Common myeloid progenitor, CD34-positive (primary cell): ENCODE measurements at regions not wholly inside any gene's neighbourhood (a gene's known extent, or its start where the extent isn't known, plus 50 kb on each side); places are given as distances from the start of the nearest gene placed in this dataset.
A peak's percentile ranks its signal among the peaks of the same experiment; 100 is the strongest.

ENCODE experiments used
- CTCF ChIA-PET: fragments of 350-600 bp; sonication (Branson Sonifier 250); formaldehyde crosslinking; loops from one replicate; lab custom pipeline; 2021; ENCODE audit warnings: antibody characterized with exemption; lab: Charles Lee
- POLR2A ChIA-PET: fragments of 350-600 bp; sonication (Branson Sonifier 250); formaldehyde crosslinking; loops from one replicate; lab custom pipeline; 2021; ENCODE audit warnings: antibody characterized with exemption; lab: Charles Lee
- DNase-seq, 3 donors: peaks; one replicate each; pipeline versions ENCODE4 v3.0.0 to v3.0.0-alpha.2; 2013
- H3K27ac ChIP-seq, 2 experiments: 1 replicate in 1 of 2; 2 replicates in 1 of 2; pipeline ENCODE4 v1.7.0; 2013; ENCODE audit warnings: inconsistent platforms in 2 of 2, low read length in 2 of 2, mild to moderate bottlenecking in 2 of 2, low read depth in 1 of 2, moderate library complexity in 1 of 2; ENCODE audit not compliant: severe bottlenecking in 2 of 2, insufficient read depth in 1 of 2, poor library complexity in 1 of 2
- H3K27me3 ChIP-seq, 5 experiments: replicated peaks in 2 of 5; 1 replicate in 3 of 5; 2 replicates in 2 of 5; pipeline versions ENCODE4 v1.6.1 to v1.7.0; 2013; ENCODE audit warnings: low read length in 4 of 5, mild to moderate bottlenecking in 2 of 5, moderate library complexity in 2 of 5, inconsistent platforms in 1 of 5; ENCODE audit not compliant: insufficient read depth in 5 of 5, control insufficient read depth in 4 of 5
- H3K36me3 ChIP-seq, 4 experiments: 1 replicate in 2 of 4; 2 replicates in 2 of 4; pipeline versions ENCODE4 v1.6.1 to v1.7.0; 2013; ENCODE audit warnings: low read length in 3 of 4, control low read depth in 1 of 4, mild to moderate bottlenecking in 1 of 4; ENCODE audit not compliant: control insufficient read depth in 4 of 4, insufficient read depth in 4 of 4
- H3K4me1 ChIP-seq, 4 experiments: 1 replicate in 3 of 4; 2 replicates in 1 of 4; pipeline versions ENCODE4 v1.6.1 to v1.7.1; 2013; ENCODE audit warnings: low read length in 3 of 4, mild to moderate bottlenecking in 3 of 4, control low read depth in 1 of 4, inconsistent platforms in 1 of 4, moderate library complexity in 1 of 4; ENCODE audit not compliant: control insufficient read depth in 4 of 4, insufficient read depth in 4 of 4; ENCODE audit errors: control extremely low read depth in 1 of 4
- H3K4me3 ChIP-seq, 7 experiments: 1 replicate in 4 of 7; 2 replicates in 3 of 7; pipeline versions ENCODE4 v1.5.1 to v1.7.0; 2013; ENCODE audit warnings: mild to moderate bottlenecking in 7 of 7, low read length in 6 of 7, moderate library complexity in 6 of 7, inconsistent platforms in 2 of 7, low read depth in 2 of 7, control low read depth in 1 of 7; ENCODE audit not compliant: insufficient read depth in 4 of 7, control insufficient read depth in 1 of 7; ENCODE audit errors: extremely low read depth in 1 of 7
- H3K9me3 ChIP-seq, 5 experiments: 1 replicate in 4 of 5; 2 replicates in 1 of 5; pipeline versions ENCODE4 v1.6.1 to v1.7.1; 2013; ENCODE audit warnings: low read length in 4 of 5, mild to moderate bottlenecking in 2 of 5, inconsistent platforms in 1 of 5, low read depth in 1 of 5, moderate library complexity in 1 of 5; ENCODE audit not compliant: control insufficient read depth in 4 of 5, insufficient read depth in 2 of 5; ENCODE audit errors: control extremely low read depth in 1 of 5
- WGBS: methylation state at CpG from one replicate; pipeline ENCODE4 v1.1.5; 2013; ENCODE audit not compliant: insufficient coverage; 5-methylcytosine and 5-hydroxymethylcytosine counted together

DNA sequence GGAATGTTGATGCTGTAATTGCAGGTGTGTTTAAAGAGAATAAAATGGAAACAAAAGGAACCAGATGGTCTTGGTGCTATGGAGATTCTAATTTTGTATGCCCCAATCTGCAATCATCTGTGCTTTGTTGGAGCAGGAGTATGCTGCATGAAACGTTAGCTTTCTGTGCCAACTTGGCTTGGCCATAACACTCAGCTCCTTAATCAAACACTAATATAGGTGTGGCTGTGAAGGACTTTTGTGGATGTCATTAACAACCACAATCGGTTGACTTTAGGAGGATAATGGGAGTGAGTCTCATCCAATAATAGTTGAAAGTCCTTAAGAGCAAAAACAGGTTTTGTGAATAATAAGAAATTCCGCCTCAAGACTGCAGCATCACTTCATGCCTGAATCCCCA is 399.2 kb downstream of the NLGN4X start:
- 86% methylated on average over 2 of the region's 3 CpGs for WGBS
- POLR2A ChIA-PET: no interaction called here
- Histone ChIP-seq H3K27ac (no peak overlapping the region), H3K4me1 (no peaks in the 10 kb centered on the region), H3K4me3 (no peak overlapping the region), H3K36me3 (no peaks in the 10 kb centered on the region), H3K27me3 (no peaks in the 10 kb centered on the region), H3K9me3 (no peaks in the 10 kb centered on the region)
- CTCF ChIA-PET: no interaction called here
- no peak for DNase-seq

DNA sequence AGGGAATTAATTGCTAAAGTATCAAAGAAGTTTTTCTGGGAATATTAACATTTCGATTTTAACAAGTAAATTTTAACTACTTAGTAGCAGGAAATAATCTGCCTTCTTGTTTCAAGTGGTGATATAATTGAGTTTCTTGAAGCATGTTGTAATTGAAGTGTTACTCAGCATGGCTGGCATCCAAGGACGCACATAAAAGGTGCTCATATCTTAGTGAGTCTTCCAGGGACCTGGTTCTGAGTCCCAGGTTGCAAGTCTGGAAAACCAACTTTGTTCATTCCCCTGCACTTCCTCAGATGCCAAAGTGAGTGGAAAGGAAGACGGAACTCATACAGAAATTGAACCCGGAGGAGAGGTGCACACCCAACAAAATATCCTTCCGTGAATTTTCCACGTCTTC is 399.6 kb downstream of the NLGN4X start:
- WGBS: 97% methylated on average over 5 of the region's 6 CpGs
- Histone ChIP-seq H3K36me3 (no peaks in the 10 kb centered on the region), H3K9me3 (no peaks in the 10 kb centered on the region), H3K27me3 (no peaks in the 10 kb centered on the region), H3K4me1 (no peaks in the 10 kb centered on the region), H3K27ac (no peak overlapping the region), H3K4me3 (no peak overlapping the region)
- CTCF ChIA-PET: no interaction called here
- POLR2A ChIA-PET: no interaction called here
- no peak for DNase-seq

DNA sequence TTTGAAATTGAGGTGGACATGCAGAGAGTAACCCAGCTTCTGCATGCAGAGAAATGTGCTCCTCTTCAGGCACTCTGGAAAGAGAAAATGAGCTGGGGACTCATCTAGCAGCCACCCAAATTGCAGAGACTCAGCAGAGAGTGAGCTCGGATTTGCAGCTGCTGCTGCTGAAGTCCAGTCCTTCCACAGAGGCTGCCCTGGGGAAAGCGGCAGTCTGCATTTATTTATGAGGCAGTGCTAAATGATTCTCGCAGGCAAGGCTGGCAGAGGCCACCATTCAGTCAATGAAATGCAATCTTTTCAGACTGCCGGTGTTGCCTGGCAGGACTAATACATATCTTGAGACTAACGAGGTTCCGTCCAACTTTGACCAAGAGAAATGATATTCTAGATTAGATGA is 404.8 kb downstream of the NLGN4X start:
- no peak overlapping the region for H3K27ac ChIP-seq
- ChIA-PET POLR2A (no interaction called here), CTCF (interaction anchor here (1.3 kb wide), 1 partner anchor 141 kb away, joined by 3 read pairs; no protein-coding TSS in a partner anchor)
- no peaks in the 10 kb centered on the region for H3K27me3 ChIP-seq
- H3K36me3 ChIP-seq: no peaks in the 10 kb centered on the region
- H3K4me3 ChIP-seq: no peak overlapping the region
- no peaks in the 10 kb centered on the region for H3K9me3 ChIP-seq
- DNase-seq: no peak
- WGBS: 61% methylated on average over 4 of the region's 6 CpGs
- no peaks in the 10 kb centered on the region for H3K4me1 ChIP-seq

DNA sequence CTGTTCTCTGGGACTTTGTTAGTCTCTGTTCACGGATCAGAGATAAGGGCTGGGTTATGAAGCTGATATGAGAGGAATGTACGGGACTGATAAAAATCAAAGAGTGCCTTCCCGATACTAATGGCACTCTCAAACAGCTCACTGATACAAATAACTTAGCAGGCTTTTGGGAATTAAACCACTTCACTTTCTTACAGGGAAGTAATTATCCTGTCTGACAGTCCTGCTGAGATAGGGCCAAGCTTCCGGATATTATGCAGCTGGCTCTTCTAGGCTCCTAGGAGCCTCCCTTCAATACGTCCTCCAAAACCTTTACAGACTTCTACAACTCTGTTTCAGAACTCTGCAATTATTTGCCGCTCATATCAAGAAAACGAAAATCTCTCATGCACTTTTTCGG is 418.0 kb downstream of the NLGN4X start:
- no peaks in the 10 kb centered on the region for H3K27me3 ChIP-seq
- H3K9me3 ChIP-seq: no peaks in the 10 kb centered on the region
- H3K27ac ChIP-seq: no peak overlapping the region
- H3K4me1 ChIP-seq: no peaks in the 10 kb centered on the region
- WGBS: 75% methylated on average over 1 of the region's 8 CpGs
- ChIA-PET CTCF (no interaction called here), POLR2A (no interaction called here)
- H3K36me3 ChIP-seq: no peaks in the 10 kb centered on the region
- no peak for DNase-seq
- no peak overlapping the region for H3K4me3 ChIP-seq

DNA sequence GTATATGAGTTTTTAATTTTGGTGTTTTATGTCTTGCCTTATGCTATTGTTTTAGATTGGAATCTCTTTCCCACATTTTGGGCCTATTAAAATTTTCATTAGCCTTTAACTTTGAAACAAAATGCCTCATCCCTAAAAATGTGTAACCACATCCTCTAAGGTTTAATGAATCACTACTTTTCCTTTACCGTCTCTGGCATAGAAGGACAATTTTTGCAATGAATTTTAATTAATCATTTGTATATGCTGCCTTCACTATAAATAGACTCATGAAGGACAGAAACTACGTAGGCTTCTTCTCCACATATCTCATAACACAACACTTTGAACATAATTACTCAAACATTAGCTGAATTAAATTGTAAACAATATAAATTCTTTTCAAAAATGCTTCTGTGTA is 421.5 kb downstream of the NLGN4X start:
- no peak overlapping the region for H3K27ac ChIP-seq
- no peaks in the 10 kb centered on the region for H3K9me3 ChIP-seq
- H3K36me3 ChIP-seq: no peaks in the 10 kb centered on the region
- ChIA-PET POLR2A (no interaction called here), CTCF (no interaction called here)
- H3K4me1 ChIP-seq: no peaks in the 10 kb centered on the region
- H3K4me3 ChIP-seq: no peak overlapping the region
- no peak for DNase-seq
- no peaks in the 10 kb centered on the region for H3K27me3 ChIP-seq
- WGBS: no CpG with 5 or more reads among the region's 2 CpGs

DNA sequence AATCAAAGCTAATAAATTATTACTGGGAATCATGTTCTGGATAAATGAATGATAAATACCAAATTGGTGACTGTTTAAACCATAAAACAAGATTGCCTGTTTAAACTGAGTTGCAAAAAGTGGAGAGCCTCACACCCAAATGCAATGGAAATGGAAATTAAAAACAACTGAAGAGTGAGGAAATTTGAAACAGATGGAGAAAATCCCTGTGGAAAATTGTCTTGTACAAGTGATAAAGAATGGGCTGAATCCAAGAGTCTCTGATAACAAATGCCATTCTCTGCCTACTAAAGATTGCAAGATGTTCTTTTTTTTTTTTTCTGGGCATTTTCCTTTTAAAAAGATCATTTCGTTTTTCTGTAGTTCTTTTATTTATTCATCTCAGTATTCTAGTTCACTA is 426.3 kb downstream of the NLGN4X start:
- H3K9me3 ChIP-seq: no peaks in the 10 kb centered on the region
- no CpG with 5 or more reads among the region's 1 CpG for WGBS

DNA sequence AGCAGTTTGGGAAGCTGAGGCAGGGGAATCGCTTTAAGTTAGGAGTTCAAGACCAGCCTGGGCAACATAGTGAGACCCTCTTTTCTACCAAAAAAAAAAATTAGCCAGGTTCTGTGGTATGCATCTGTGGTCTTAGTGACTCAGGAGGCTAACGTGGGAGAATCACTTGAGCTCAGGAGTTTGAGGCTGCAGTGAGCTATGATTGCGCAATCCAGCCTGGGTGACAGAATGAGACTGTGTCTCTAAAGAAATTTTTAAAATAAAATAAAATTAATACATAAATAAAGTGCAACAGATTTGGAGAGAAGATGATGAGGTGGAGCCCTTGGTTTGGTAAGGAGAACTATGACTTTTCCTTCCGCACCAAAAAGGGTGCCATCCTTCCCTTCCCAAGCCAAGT is 436.9 kb downstream of the NLGN4X start:
- ChIA-PET CTCF (no interaction called here), POLR2A (no interaction called here)
- Histone ChIP-seq H3K9me3 (no peaks in the 10 kb centered on the region), H3K36me3 (no peaks in the 10 kb centered on the region), H3K4me3 (no peak overlapping the region), H3K27me3 (no peaks in the 10 kb centered on the region), H3K4me1 (no peaks in the 10 kb centered on the region), H3K27ac (no peak overlapping the region)
- 90% methylated on average over 2 of the region's 4 CpGs for WGBS
- DNase-seq: peak in 2 of 3 donors; percentile 8 to 13

More for the DNA sequence above, 426.3 kb downstream of the NLGN4X start:
- no peak for DNase-seq
- H3K4me3 ChIP-seq: no peak overlapping the region
- no peaks in the 10 kb centered on the region for H3K36me3 ChIP-seq
- H3K27ac ChIP-seq: no peak overlapping the region
- H3K27me3 ChIP-seq: no peaks in the 10 kb centered on the region
- ChIA-PET CTCF (no interaction called here), POLR2A (no interaction called here)
- no peaks in the 10 kb centered on the region for H3K4me1 ChIP-seq
